ENCODE measurements at regions not wholly inside any gene's neighbourhood (a gene's known extent, or its start where the extent isn't known, plus 50 kb on each side); places are given as distances from the start of the nearest gene placed in this dataset.

DNA sequence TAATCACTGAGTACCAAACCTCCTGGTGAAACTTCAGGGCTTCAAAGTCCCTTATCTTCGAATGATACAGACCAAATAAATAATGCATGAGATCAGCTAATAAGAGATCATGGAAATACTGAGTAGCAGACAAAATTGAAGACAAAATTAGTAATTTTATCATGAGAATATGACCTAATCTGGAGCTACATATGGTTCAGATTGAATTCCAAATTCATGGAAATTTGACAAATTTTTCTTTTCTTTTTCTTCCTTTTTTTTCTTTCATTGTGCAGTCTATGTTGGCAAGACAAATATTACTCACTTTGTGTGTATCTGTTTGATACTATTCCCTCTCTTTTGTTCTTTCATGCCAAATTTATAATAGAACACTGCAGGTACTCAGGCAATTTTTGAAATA lies 218.1 kb upstream of the KCNJ16 start:
- DNase-seq = no peak

DNA sequence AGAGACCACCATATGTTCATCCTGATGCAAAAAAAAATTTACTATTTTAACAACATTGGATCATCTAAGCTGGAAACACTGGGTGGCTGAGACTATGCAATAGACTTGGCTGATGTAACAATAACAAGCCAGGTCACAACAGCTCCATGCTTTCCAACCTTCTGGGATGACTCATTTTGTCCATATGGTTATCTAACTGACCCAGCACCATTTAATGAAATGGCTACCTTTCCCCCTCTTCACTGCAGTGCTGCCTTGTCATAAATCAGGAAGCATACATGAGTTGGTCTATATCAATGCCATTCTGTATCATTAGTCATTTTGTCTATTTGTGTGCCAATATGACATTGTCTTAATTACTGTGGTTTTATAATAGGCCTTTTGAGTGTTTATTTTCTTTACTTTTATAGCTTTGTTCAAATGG lies 217.6 kb upstream of the KCNJ16 start:
- DNase-seq = no peak

DNA sequence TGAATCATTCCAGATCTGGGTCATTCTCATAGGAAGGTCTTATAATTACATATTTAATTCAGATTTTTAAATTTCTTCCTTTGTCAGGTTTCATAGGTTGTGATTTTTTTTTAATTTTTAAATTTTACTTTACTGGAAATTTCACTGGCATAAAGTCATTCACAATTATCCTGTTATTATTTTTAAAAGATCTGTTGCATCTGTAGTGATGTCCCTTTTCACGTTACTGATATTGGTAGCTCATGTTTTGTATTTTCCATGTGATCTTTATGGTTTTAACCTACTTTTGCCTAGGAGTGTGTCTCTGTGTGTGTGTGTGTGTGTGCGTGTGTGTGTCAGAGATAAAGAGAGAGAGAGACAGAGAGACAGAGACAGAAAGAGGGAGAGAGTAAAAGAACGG lies 216.6 kb upstream of the KCNJ16 start:
- DNase-seq = no peak

GRCh38 chr17:69860142-69860680 lies 214.8 kb upstream of the KCNJ16 start:
- no peak for DNase-seq

- DNase-seq = no peak
Observed at GRCh38 chr17:69864462-69864861, 210.6 kb upstream of the KCNJ16 start.

GRCh38 chr17:69869667-69870066 lies 205.4 kb upstream of the KCNJ16 start:
- DNase-seq = no peak

GRCh38 chr17:69870091-69870530 lies 204.9 kb upstream of the KCNJ16 start:
- DNase-seq = no peak

- no peak for DNase-seq
Observed at GRCh38 chr17:69870751-69871199, 204.2 kb upstream of the KCNJ16 start.

- no peak for DNase-seq
Observed at GRCh38 chr17:69871318-69871717, 203.7 kb upstream of the KCNJ16 start.

GRCh38 chr17:69872675-69873262 lies 202.3 kb upstream of the KCNJ16 start:
- no peak for DNase-seq

- DNase-seq = no peak
Observed at GRCh38 chr17:69874175-69874670, 200.8 kb upstream of the KCNJ16 start.

DNA sequence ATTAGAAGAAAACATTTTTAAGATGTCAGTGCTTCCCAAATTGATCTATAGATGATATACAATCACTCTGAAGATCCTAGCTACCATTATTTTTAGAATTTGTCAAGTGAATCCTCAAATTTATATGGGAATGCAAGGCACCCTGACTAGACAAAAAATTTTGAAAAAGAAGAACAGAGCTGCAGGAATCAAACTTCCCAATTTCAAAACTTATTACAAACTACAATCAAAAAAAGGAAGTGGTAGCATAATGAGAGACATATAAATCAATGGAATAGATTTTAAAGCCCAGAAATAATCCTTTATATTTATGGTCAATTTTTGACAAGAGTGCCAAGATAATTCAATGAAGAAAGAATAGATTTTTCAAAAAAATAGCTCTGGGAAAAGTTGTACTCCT lies 198.3 kb upstream of the KCNJ16 start:
- DNase-seq = no peak

DNA sequence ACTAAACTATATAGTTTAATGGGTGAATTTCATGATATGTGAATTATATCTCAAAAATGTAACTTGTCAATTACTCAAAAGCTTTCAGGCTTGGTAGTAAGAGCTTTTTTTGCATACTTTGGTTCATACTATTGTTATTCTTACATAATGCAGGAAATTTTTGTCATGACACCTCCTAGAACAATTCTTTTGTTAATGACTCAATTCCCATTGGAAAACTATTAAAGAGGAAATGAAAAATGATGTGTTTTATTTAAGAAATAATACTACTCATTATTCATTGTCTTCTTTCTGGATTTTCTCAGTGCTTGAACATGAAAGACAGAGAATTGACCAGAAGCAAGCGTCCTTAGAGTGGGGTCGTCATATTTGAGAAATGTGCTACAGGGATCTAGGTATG lies 196.4 kb upstream of the KCNJ16 start:
- no peak for DNase-seq

DNA sequence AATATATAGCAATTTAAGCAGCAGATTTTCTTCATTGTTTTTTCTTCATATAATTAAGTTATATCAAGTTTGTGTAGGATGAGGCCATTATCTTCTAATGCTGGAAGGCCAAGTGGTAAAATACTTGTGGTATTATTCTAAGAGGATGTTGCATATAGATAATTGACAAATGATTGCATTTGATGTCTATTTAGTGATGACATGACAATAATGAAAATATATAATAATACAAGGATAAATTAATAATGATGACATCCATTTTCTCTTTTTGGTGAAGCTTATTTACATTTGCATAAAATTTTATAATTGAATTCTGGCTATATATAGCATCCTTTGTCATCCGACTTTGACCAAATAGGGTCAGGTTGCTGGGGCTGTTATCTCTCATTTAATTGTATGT lies 195.4 kb upstream of the KCNJ16 start:
- no peak for DNase-seq

GRCh38 chr17:69880591-69881112 lies 194.4 kb upstream of the KCNJ16 start:
- DNase-seq = no peak

DNA sequence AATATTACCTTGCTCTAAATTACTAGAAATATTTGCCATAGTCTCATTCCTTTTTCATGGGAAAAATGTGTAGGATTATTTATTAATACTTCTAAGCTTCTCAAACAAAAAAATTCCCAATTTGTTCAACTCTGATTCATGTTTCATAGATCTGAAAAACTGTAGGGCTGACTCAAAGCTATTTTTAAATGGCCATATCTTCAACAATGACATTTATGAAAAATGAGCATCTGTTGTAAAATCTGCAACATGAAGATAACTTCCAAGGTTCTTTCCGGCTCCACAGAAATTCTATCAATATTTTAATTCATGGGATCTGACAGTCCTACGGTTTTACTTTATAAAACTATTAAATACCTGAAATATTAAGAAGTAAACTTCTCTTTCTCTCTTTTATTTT lies 192.7 kb upstream of the KCNJ16 start:
- DNase-seq = no peak

GRCh38 chr17:69883120-69883519 lies 191.9 kb upstream of the KCNJ16 start:
- DNase-seq = no peak

DNA sequence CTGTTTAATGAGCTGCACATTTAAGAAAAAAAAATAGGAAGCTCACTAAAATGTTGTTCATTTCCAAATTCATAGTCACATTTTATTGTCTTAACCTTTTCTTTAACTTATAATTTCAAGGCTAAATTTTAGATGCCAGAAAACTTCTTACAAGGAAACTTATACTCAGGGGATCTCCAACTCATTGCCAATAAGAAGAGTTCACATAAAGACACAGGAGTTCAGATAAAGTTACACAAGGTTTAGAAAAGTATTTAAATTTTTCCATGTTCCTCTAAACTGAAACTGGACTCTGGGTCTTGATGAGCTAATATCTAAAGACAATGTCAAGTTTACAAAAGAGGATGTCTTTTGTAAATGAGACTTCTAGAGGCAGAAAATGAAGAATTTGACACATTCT lies 190.7 kb upstream of the KCNJ16 start:
- DNase-seq = no peak

DNA sequence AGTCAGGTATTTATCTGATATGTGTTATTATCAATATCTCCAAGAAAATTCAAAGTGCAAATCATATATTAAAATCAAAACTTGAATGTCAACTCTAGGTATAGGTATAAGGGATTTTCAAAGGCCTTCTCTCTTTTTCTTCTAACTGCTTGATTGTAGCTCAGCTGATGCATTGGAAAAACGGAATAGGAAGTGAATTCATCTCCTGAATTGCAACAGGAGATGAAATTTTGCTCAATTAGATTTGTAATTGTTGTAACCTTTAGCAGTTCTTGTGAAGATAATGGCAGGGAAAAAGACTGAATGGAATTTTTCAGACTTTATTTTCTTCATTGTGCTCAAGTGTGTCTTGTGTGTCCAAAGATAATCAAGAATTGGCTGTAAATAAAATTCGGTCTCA lies 190.2 kb upstream of the KCNJ16 start:
- DNase-seq = no peak

- no peak for DNase-seq
Observed at GRCh38 chr17:69898601-69899000, 176.4 kb upstream of the KCNJ16 start.

- DNase-seq = no peak
Observed at GRCh38 chr17:69900101-69900500, 174.9 kb upstream of the KCNJ16 start.

DNA sequence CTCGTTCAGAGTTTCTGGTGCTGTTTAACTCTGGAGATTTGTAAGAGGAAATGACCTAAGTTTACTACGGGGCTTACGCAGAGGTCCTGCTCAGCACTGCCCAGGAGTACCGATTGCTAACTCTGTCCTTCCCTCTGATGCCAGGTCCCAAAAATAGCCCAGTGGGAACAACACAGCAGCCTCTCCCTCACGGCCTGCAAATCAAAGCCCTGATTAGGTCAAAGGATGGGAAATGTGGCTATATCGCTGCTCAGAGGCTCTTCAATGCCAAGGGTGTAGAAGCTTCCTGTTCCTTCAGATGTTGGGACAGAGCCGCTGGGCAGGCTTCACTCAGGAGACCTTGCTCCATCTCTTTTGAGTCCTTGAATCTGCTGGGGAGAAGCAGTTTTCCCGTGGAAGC lies 174.2 kb upstream of the KCNJ16 start:
- no peak for DNase-seq

- DNase-seq = no peak
Observed at GRCh38 chr17:69906306-69906705, 168.7 kb upstream of the KCNJ16 start.

- no peak for DNase-seq
Observed at GRCh38 chr17:69907132-69907847, 167.7 kb upstream of the KCNJ16 start.

Measured in NCI-H345 (cell line).